H1 (cell line): ENCODE measurements at regions not wholly inside any gene's neighbourhood (a gene's known extent, or its start where the extent isn't known, plus 50 kb on each side); places are given as distances from the start of the nearest gene placed in this dataset.

ENCODE experiments used
- BCL11A ChIP-seq, 2 experiments: IDR thresholded peaks; one replicate each; pipeline ENCODE4 v1.6.1; 2011; ENCODE audit warnings: low read depth in 2 of 2, low read length in 2 of 2, mild to moderate bottlenecking in 2 of 2
- EP300 ChIP-seq, 2 experiments: IDR thresholded peaks; 1 replicate in 1 of 2; 2 replicates in 1 of 2; pipeline ENCODE4 v1.6.1; 2011 to 2012; ENCODE audit warnings: low read depth in 2 of 2, low read length in 2 of 2, mild to moderate bottlenecking in 2 of 2, borderline replicate concordance in 1 of 2, inconsistent platforms in 1 of 2, moderate library complexity in 1 of 2
- EZH2 ChIP-seq: fragments of 200-600 bp; sonication (generic); IDR thresholded peaks from 2 replicates; pipeline ENCODE4 v1.7.1; 2012; ENCODE audit warnings: low read depth, mild to moderate bottlenecking, moderate library complexity, low read length, inconsistent platforms; ENCODE audit not compliant: severe bottlenecking
- HDAC6 ChIP-seq: IDR thresholded peaks from one replicate; pipeline ENCODE4 v1.7.1; 2012; ENCODE audit warnings: low read depth, mild to moderate bottlenecking, inconsistent platforms, low read length, moderate library complexity
- JUN ChIP-seq: IDR thresholded peaks from 2 replicates; pipeline ENCODE4 v1.6.1; 2011; ENCODE audit warnings: low read depth, mild to moderate bottlenecking, improper control_type of control experiment, low read length
- KDM5A ChIP-seq: fragments of 200-600 bp; IDR thresholded peaks from 2 replicates; pipeline ENCODE4 v1.7.1; 2012; ENCODE audit warnings: mild to moderate bottlenecking, low read length, inconsistent platforms, mixed read lengths
- MAFK ChIP-seq: IDR thresholded peaks from 2 replicates; pipeline ENCODE4 v1.6.1; 2012; ENCODE audit warnings: low read depth, mild to moderate bottlenecking, improper control_type of control experiment, low read length
- POLR2A ChIP-seq, 2 experiments: IDR thresholded peaks; 1 replicate in 1 of 2; 2 replicates in 1 of 2; pipeline ENCODE4 v1.6.1; 2011; ENCODE audit warnings: low read depth in 2 of 2, low read length in 2 of 2, mild to moderate bottlenecking in 2 of 2; ENCODE audit errors: control extremely low read depth in 1 of 2
- POLR2AphosphoS5 ChIP-seq: IDR thresholded peaks from 2 replicates; pipeline ENCODE4 v1.6.1; 2011; ENCODE audit warnings: low read depth, low read length
- SIRT6 ChIP-seq: IDR thresholded peaks from one replicate; pipeline ENCODE4 v1.7.1; 2012; ENCODE audit warnings: low read length, inconsistent platforms
- SRF ChIP-seq: IDR thresholded peaks from 2 replicates; pipeline ENCODE4 v1.6.1; 2011; ENCODE audit warnings: mild to moderate bottlenecking, low read depth, low read length, moderate library complexity
- TF ChIP-seq, protein P1 (sequence below), 3 experiments: IDR thresholded peaks; 1 replicate in 2 of 3; 2 replicates in 1 of 3; pipeline versions ENCODE4 v1.5.1 to v1.6.1; 2011; ENCODE audit warnings: low read length in 3 of 3, mild to moderate bottlenecking in 3 of 3, inconsistent platforms in 2 of 3, low read depth in 1 of 3, moderate library complexity in 1 of 3; ENCODE audit not compliant: insufficient read depth in 1 of 3; ENCODE audit errors: control extremely low read depth in 1 of 3
- TF ChIP-seq, protein P2 (sequence below): IDR thresholded peaks from 2 replicates; pipeline ENCODE4 v1.6.1; 2011; ENCODE audit warnings: low read length, improper control_type of control experiment

DNA sequence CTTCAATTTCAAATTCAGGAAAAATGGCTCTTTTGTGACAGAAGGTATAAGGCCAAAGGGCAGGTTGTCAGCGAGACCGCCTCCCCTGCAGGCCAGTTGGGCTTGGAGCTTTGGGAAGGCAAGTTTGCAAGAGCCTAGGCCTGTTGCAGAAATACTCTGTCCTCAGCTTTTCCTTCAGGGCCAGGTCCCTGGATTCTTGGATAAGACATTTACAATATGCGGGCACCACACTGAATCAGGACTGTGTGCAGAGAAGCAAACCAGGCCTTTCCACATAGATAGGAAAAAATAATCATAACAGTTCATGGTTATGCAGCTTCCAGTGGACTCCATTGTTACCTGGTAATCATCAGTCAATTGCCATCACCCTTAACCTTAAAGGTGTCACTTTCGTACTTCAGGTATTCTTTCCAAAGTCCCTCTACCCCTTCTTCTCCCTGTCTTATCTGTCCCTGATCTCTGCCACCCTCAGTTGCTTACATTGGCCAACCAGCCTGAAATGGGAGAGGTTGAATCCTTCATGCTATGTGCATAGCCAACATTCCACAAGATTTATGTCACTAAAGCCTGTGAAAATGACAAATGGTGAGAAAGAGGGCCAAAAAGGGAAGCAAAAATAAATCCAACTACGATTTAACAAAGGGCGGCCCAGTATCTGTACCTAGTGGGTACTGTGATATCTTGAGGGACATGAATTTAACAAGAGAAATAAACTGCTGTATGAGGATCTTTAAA lies 304.5 kb upstream of the NFE2L3 start:
- TF ChIP-seq, protein P1, sequence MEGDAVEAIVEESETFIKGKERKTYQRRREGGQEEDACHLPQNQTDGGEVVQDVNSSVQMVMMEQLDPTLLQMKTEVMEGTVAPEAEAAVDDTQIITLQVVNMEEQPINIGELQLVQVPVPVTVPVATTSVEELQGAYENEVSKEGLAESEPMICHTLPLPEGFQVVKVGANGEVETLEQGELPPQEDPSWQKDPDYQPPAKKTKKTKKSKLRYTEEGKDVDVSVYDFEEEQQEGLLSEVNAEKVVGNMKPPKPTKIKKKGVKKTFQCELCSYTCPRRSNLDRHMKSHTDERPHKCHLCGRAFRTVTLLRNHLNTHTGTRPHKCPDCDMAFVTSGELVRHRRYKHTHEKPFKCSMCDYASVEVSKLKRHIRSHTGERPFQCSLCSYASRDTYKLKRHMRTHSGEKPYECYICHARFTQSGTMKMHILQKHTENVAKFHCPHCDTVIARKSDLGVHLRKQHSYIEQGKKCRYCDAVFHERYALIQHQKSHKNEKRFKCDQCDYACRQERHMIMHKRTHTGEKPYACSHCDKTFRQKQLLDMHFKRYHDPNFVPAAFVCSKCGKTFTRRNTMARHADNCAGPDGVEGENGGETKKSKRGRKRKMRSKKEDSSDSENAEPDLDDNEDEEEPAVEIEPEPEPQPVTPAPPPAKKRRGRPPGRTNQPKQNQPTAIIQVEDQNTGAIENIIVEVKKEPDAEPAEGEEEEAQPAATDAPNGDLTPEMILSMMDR (IDR thresholded peaks at IDR 0.05; ENCODE audit: control extremely low read depth in 1 of 3, insufficient read depth in 1 of 3, low read depth in 1 of 3, low read length in 3 of 3): no peak
- TF ChIP-seq SRF (no peak), SIRT6 (no peak), POLR2A (IDR thresholded peaks at IDR 0.05; ENCODE audit: control extremely low read depth in 1 of 2, low read depth in 2 of 2, low read length in 2 of 2) (no peak), POLR2AphosphoS5 (no peak), BCL11A (IDR thresholded peaks at IDR 0.05; ENCODE audit: low read depth in 2 of 2, low read length in 2 of 2) (no peak), JUN (no peak), EP300 (IDR thresholded peaks at IDR 0.05; ENCODE audit: borderline replicate concordance in 1 of 2, low read depth in 2 of 2, low read length in 2 of 2) (no peak), MAFK (no peak), EZH2 (no peak), HDAC6 (no peak), KDM5A (no peak)
- TF ChIP-seq, protein P2, sequence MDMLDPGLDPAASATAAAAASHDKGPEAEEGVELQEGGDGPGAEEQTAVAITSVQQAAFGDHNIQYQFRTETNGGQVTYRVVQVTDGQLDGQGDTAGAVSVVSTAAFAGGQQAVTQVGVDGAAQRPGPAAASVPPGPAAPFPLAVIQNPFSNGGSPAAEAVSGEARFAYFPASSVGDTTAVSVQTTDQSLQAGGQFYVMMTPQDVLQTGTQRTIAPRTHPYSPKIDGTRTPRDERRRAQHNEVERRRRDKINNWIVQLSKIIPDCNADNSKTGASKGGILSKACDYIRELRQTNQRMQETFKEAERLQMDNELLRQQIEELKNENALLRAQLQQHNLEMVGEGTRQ: no peak
